H1 (cell line): ENCODE measurements at regions not wholly inside any gene's neighbourhood (a gene's known extent, or its start where the extent isn't known, plus 50 kb on each side); places are given as distances from the start of the nearest gene placed in this dataset.

Source experiments
- CEBPB ChIP-seq: IDR thresholded peaks from 2 replicates; pipeline ENCODE4 v1.6.1; 2012; ENCODE audit warnings: low read depth, low read length
- CREB1 ChIP-seq: IDR thresholded peaks from 2 replicates; pipeline ENCODE4 v1.6.1; 2012; ENCODE audit warnings: inconsistent platforms
- CTCF ChIP-seq, 3 experiments: IDR thresholded peaks; 1 replicate in 2 of 3; 2 replicates in 1 of 3; pipeline versions ENCODE4 v1.5.1 to v1.6.1; 2011; ENCODE audit warnings: low read length in 3 of 3, mild to moderate bottlenecking in 3 of 3, inconsistent platforms in 2 of 3, low read depth in 1 of 3, moderate library complexity in 1 of 3; ENCODE audit not compliant: insufficient read depth in 1 of 3; ENCODE audit errors: control extremely low read depth in 1 of 3
- EP300 ChIP-seq, 2 experiments: IDR thresholded peaks; 1 replicate in 1 of 2; 2 replicates in 1 of 2; pipeline ENCODE4 v1.6.1; 2011 to 2012; ENCODE audit warnings: low read depth in 2 of 2, low read length in 2 of 2, mild to moderate bottlenecking in 2 of 2, borderline replicate concordance in 1 of 2, inconsistent platforms in 1 of 2, moderate library complexity in 1 of 2
- EZH2 ChIP-seq: fragments of 200-600 bp; sonication (generic); IDR thresholded peaks from 2 replicates; pipeline ENCODE4 v1.7.1; 2012; ENCODE audit warnings: low read depth, mild to moderate bottlenecking, moderate library complexity, low read length, inconsistent platforms; ENCODE audit not compliant: severe bottlenecking
- JUND ChIP-seq: IDR thresholded peaks from 2 replicates; pipeline ENCODE4 v1.6.1; 2011; ENCODE audit warnings: mild to moderate bottlenecking, improper control_type of control experiment, low read length
- POLR2A ChIP-seq, 2 experiments: IDR thresholded peaks; 1 replicate in 1 of 2; 2 replicates in 1 of 2; pipeline ENCODE4 v1.6.1; 2011; ENCODE audit warnings: low read depth in 2 of 2, low read length in 2 of 2, mild to moderate bottlenecking in 2 of 2; ENCODE audit errors: control extremely low read depth in 1 of 2
- POLR2AphosphoS5 ChIP-seq: IDR thresholded peaks from 2 replicates; pipeline ENCODE4 v1.6.1; 2011; ENCODE audit warnings: low read depth, low read length
- RBBP5 ChIP-seq: IDR thresholded peaks from 2 replicates; pipeline ENCODE4 v1.7.1; 2012; ENCODE audit warnings: low read depth, mild to moderate bottlenecking, inconsistent platforms, low read length, moderate library complexity, borderline replicate concordance
- SP1 ChIP-seq: IDR thresholded peaks from 2 replicates; pipeline ENCODE4 v1.6.1; 2011; ENCODE audit warnings: low read depth, low read length
- SRF ChIP-seq: IDR thresholded peaks from 2 replicates; pipeline ENCODE4 v1.6.1; 2011; ENCODE audit warnings: mild to moderate bottlenecking, low read depth, low read length, moderate library complexity
- TAF1 ChIP-seq: IDR thresholded peaks from 2 replicates; pipeline ENCODE4 v1.6.1; 2011; ENCODE audit warnings: mild to moderate bottlenecking, low read depth, low read length

- TF ChIP-seq EZH2 (no peak), TAF1 (no peak), POLR2A (IDR thresholded peaks at IDR 0.05; ENCODE audit: control extremely low read depth in 1 of 2, low read depth in 2 of 2, low read length in 2 of 2) (no peak), EP300 (IDR thresholded peaks at IDR 0.05; ENCODE audit: borderline replicate concordance in 1 of 2, low read depth in 2 of 2, low read length in 2 of 2) (no peak), JUND (no peak), POLR2AphosphoS5 (no peak), SP1 (no peak), CEBPB (no peak), SRF (no peak), CTCF (IDR thresholded peaks at IDR 0.05; ENCODE audit: control extremely low read depth in 1 of 3, insufficient read depth in 1 of 3, low read depth in 1 of 3, low read length in 3 of 3) (no peak), RBBP5 (no peak), CREB1 (no peak)
Measured at GRCh38 chr4:81290813-81291212, 75.8 kb upstream of the PRKG2 start.
